ENCODE measurements at regions not wholly inside any gene's neighbourhood (a gene's known extent, or its start where the extent isn't known, plus 50 kb on each side); places are given as distances from the start of the nearest gene placed in this dataset.
"Not testable (repeated sequence)": the region's sequence is repeated elsewhere in the genome, so short reads cannot be mapped to it uniquely, and the experiment has no call there.

DNA sequence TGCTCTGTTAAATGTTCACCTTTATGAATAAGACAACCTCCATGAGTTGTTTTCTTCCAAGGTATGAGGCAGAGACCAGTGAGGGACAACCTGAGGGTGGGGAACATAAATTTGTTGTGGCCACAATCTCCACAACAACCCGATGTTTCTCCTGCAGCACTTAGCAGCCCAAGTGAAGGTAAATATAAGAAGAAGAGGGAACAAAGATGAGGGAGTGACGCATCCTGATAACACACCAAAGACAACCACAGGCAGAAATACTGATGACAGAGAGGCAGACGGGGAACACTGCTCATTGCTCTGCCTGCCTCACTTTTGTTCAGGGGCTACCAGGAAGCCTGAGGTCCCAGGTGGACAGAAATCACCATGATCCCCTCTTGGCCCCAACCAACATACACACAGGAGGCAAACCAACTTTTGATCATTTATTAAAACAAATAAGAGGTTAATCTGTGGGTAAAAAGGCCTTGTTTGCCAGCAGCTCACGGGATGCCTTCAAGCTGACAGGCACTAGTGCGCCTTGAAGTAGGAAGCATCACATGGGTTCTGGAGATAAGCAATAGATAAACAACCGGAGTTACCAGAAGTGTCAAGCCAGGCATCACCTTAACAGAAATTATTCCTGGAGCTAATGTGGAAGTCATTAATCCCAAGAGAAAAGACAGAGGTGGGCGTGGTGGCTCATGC is 104.9 kb upstream of the ALDH3B2 start:
- H3K36me3 ChIP-seq (ENCODE audit: control insufficient read depth in 3 of 3, insufficient read depth in 3 of 3, low read length in 3 of 3); H3K9me3 ChIP-seq (ENCODE audit: control insufficient read depth in 3 of 3, low read length in 3 of 3); H3K27me3 ChIP-seq (ENCODE audit: control insufficient read depth in 3 of 3, insufficient read depth in 3 of 3, low read length in 3 of 3); H3K27ac ChIP-seq (ENCODE audit: low read depth, low read length); H3K9ac ChIP-seq (ENCODE audit: low read depth in 1 of 3, low read length in 3 of 3); H3K4me3 ChIP-seq (ENCODE audit: low read length in 3 of 3); H3K4me1 ChIP-seq (ENCODE audit: control insufficient read depth in 3 of 3, insufficient read depth in 3 of 3, low read length in 3 of 3): not testable (repeated sequence)

DNA sequence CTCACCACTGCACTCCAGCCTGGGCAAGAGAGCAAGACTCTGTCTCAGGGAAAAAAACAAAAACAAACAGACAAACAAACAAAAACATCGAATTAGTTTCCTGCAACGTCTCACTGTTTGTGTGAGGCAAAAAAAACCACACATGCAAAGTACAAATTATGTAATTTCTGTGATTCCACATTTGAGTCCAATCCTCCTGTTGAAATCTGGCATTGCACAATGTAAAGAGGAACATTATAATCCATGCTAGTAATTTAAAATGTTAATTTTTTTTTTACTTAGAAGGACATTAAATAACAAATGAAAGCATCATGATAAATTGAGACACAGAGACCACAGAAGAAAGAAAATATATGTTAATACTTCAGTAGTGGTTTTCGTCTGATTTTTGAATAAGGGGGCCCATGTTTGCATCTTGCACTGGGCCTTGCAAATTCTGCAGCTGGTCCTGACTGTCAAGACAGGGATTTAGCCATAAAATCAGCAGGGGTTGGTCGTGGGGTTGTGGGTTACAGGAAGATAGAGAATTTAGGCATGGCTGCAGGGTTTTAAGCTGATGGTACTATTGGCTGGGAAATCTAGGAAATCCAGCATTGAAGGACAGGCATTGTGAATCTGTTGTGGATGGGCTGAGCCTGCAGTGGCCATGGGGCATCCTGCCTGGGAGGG is 102.6 kb upstream of the ALDH3B2 start:
- H3K4me3 ChIP-seq (ENCODE audit: low read length in 3 of 3), result no peak overlapping the region
- no peak overlapping the region for H3K9ac ChIP-seq (ENCODE audit: low read depth in 1 of 3, low read length in 3 of 3)
- H3K27ac ChIP-seq (ENCODE audit: low read depth, low read length), result no peak overlapping the region
- H3K27me3 ChIP-seq (ENCODE audit: control insufficient read depth in 3 of 3, insufficient read depth in 3 of 3, low read length in 3 of 3), result no peaks in the 10 kb centered on the region
- no peaks in the 10 kb centered on the region for H3K9me3 ChIP-seq (ENCODE audit: control insufficient read depth in 3 of 3, low read length in 3 of 3)
- H3K4me1 ChIP-seq (ENCODE audit: control insufficient read depth in 3 of 3, insufficient read depth in 3 of 3, low read length in 3 of 3), result no peaks in the 10 kb centered on the region
- no peaks in the 10 kb centered on the region for H3K36me3 ChIP-seq (ENCODE audit: control insufficient read depth in 3 of 3, insufficient read depth in 3 of 3, low read length in 3 of 3)

DNA sequence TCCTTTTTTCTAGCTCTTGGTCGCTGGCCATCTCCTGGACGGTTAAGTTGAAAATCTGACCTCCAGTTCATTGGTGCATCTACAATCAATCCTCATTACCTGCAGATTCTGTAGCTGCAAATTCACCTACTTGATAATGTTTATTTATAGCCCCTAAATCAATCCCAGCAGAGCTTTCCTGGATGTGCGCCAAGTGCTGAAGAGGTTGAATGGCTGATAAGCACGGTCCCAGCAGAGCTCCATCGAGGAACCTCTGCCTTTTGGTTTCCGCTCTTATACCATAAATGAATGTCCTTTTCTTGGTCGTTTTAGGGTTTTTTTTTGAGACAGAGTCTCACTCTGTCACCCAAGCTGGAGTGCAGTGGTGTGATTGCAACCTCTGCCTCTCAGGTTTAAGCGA is 99.8 kb upstream of the ALDH3B2 start:
- not testable (repeated sequence) for H3K27ac ChIP-seq (ENCODE audit: low read depth, low read length); H3K27me3 ChIP-seq (ENCODE audit: control insufficient read depth in 3 of 3, insufficient read depth in 3 of 3, low read length in 3 of 3); H3K9ac ChIP-seq (ENCODE audit: low read depth in 1 of 3, low read length in 3 of 3); H3K4me1 ChIP-seq (ENCODE audit: control insufficient read depth in 3 of 3, insufficient read depth in 3 of 3, low read length in 3 of 3); H3K9me3 ChIP-seq (ENCODE audit: control insufficient read depth in 3 of 3, low read length in 3 of 3); H3K4me3 ChIP-seq (ENCODE audit: low read length in 3 of 3); H3K36me3 ChIP-seq (ENCODE audit: control insufficient read depth in 3 of 3, insufficient read depth in 3 of 3, low read length in 3 of 3)

DNA sequence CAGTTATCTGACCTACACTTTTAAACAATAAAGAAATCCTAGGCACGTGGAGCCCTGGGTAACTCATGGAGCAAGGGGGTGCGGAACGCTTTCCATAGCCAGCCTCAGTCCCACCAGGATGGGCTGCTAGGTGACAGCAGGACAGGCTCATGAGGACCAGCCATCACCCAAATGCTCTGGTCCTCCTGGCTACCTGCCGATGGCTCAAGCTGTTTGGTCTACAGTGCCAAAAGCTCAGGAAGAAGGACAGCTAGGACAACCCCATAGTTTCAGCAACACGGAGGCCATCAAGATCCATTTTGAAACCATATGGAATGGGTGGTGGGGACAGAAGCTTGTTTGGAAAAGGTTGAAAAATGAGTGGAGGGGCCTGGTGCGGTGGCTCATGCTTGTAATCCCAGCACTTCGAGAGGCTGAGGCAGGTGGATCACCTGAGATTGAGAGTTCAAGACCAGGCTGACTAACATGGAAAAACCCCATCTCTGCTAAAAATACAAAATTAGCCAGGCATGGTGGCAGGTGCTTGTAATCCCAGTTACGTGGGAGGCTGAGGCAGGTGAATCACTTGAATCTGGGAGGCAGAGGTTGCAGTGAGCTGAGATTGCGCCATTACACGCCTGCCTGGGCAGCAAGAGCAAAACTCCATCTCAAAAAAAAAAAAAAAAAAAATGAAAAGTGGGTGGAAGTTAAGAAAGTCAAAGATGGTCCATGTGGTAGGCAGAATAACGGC is 93.7 kb upstream of the ALDH3B2 start:
- not testable (repeated sequence) for H3K9me3 ChIP-seq (ENCODE audit: control insufficient read depth in 3 of 3, low read length in 3 of 3); H3K4me3 ChIP-seq (ENCODE audit: low read length in 3 of 3); H3K36me3 ChIP-seq (ENCODE audit: control insufficient read depth in 3 of 3, insufficient read depth in 3 of 3, low read length in 3 of 3); H3K4me1 ChIP-seq (ENCODE audit: control insufficient read depth in 3 of 3, insufficient read depth in 3 of 3, low read length in 3 of 3); H3K9ac ChIP-seq (ENCODE audit: low read depth in 1 of 3, low read length in 3 of 3); H3K27me3 ChIP-seq (ENCODE audit: control insufficient read depth in 3 of 3, insufficient read depth in 3 of 3, low read length in 3 of 3); H3K27ac ChIP-seq (ENCODE audit: low read depth, low read length)

DNA sequence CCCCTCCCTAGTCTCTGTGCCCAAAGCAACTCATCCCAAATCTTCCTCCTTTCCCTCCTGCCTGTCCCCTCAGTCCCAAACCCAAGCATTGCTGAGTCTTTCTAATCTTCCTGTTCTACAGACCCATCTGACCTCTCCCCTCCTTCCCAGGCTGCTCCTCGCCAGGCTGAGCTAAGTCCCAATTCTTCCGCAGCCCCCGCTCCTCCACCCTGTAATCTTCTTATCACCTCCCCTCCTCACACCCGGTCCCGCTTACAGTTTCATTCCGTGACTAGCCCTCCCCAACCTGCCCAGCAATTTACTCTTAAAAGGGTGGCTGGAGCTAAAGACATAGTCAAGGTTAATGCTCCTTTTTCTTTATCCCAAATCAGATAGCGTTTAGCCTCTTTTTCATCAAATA is 86.8 kb upstream of the ALDH3B2 start:
- H3K4me1 ChIP-seq (ENCODE audit: control insufficient read depth in 3 of 3, insufficient read depth in 3 of 3, low read length in 3 of 3); H3K27ac ChIP-seq (ENCODE audit: low read depth, low read length); H3K9ac ChIP-seq (ENCODE audit: low read depth in 1 of 3, low read length in 3 of 3); H3K27me3 ChIP-seq (ENCODE audit: control insufficient read depth in 3 of 3, insufficient read depth in 3 of 3, low read length in 3 of 3); H3K36me3 ChIP-seq (ENCODE audit: control insufficient read depth in 3 of 3, insufficient read depth in 3 of 3, low read length in 3 of 3); H3K4me3 ChIP-seq (ENCODE audit: low read length in 3 of 3); H3K9me3 ChIP-seq (ENCODE audit: control insufficient read depth in 3 of 3, low read length in 3 of 3): not testable (repeated sequence)

DNA sequence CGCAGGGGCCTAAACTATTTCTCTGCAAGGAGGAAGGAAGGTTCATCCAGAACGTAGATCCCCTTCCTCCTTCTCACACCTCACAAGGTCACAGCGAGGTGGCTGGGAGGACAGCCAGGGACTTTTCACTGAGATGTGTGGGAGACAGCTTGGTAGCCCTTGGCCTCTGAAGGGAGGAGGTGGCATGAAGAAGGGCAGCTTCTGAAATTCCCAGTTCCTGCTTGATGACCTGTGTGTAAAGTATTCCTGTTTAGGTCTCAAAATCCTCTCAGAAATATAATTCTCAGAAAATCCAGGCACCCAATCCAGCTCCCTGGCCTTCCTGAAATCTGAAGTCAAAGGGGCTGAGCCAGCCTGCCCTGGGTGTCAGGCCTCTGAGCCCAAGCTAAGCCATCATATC is 84.9 kb upstream of the ALDH3B2 start:
- not testable (repeated sequence) for H3K4me3 ChIP-seq (ENCODE audit: low read length in 3 of 3); H3K27me3 ChIP-seq (ENCODE audit: control insufficient read depth in 3 of 3, insufficient read depth in 3 of 3, low read length in 3 of 3); H3K4me1 ChIP-seq (ENCODE audit: control insufficient read depth in 3 of 3, insufficient read depth in 3 of 3, low read length in 3 of 3); H3K27ac ChIP-seq (ENCODE audit: low read depth, low read length); H3K36me3 ChIP-seq (ENCODE audit: control insufficient read depth in 3 of 3, insufficient read depth in 3 of 3, low read length in 3 of 3); H3K9me3 ChIP-seq (ENCODE audit: control insufficient read depth in 3 of 3, low read length in 3 of 3); H3K9ac ChIP-seq (ENCODE audit: low read depth in 1 of 3, low read length in 3 of 3)

DNA sequence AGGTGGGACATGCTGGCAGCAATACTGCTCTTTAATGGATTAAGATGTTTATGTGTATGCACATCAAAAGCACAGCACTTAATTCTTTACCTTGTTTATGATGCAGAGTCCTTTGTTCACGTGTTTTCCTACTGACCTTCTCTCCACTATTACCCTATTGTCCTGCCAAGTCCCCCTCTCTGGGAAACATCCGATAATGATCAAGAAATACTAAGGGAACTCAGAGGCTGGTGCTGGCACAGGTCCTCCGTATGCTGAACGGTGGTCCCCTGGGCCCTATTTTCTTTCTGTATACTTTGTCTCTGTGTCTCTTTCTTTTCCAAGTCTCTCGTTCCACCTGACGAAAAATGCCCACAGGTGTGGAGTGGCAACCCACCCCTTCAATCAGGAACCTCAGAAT is 84.0 kb upstream of the ALDH3B2 start:
- H3K27ac ChIP-seq (ENCODE audit: low read depth, low read length); H3K4me3 ChIP-seq (ENCODE audit: low read length in 3 of 3); H3K9me3 ChIP-seq (ENCODE audit: control insufficient read depth in 3 of 3, low read length in 3 of 3); H3K4me1 ChIP-seq (ENCODE audit: control insufficient read depth in 3 of 3, insufficient read depth in 3 of 3, low read length in 3 of 3); H3K36me3 ChIP-seq (ENCODE audit: control insufficient read depth in 3 of 3, insufficient read depth in 3 of 3, low read length in 3 of 3); H3K27me3 ChIP-seq (ENCODE audit: control insufficient read depth in 3 of 3, insufficient read depth in 3 of 3, low read length in 3 of 3); H3K9ac ChIP-seq (ENCODE audit: low read depth in 1 of 3, low read length in 3 of 3): not testable (repeated sequence)

DNA sequence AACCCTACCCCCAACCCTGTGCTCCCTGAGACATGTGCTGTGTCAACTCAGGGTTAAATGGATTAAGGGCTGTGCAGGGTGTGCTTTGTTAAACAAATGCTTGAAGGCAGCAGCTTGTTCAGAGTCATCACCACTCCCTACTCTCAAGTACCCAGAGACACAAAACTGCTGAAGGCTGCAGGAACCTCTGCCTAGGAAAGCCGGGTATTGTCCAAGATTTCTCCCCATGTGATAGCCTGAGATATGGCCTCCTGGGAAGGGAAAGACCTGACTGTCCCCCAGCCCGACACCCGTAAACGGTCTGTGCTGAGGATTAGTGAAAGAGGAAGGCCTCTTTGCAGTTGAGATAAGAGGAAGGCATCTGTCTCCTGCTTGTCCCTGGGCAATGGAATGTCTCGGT is 83.6 kb upstream of the ALDH3B2 start:
- H3K36me3 ChIP-seq (ENCODE audit: control insufficient read depth in 3 of 3, insufficient read depth in 3 of 3, low read length in 3 of 3); H3K4me3 ChIP-seq (ENCODE audit: low read length in 3 of 3); H3K9me3 ChIP-seq (ENCODE audit: control insufficient read depth in 3 of 3, low read length in 3 of 3); H3K4me1 ChIP-seq (ENCODE audit: control insufficient read depth in 3 of 3, insufficient read depth in 3 of 3, low read length in 3 of 3); H3K27ac ChIP-seq (ENCODE audit: low read depth, low read length); H3K9ac ChIP-seq (ENCODE audit: low read depth in 1 of 3, low read length in 3 of 3); H3K27me3 ChIP-seq (ENCODE audit: control insufficient read depth in 3 of 3, insufficient read depth in 3 of 3, low read length in 3 of 3): not testable (repeated sequence)

DNA sequence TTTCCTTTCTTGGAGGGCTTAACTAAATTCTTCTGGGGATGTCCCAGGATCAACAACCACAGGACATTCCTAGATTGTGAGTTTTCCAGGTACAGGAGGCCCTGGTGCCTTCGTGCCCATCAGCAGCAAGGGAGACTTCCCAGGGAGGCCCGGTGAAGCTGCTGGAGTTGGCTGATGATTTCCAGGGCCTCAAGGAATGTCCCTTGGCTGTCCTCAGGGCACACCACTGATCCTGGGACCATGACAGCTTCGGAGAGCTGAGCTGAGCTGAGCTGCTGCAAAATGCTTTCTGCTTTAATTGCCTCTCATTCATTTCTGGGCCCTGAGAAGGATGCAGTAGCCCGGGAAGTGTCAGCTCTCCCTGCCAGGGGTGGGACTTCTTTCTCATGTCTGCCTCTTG is 79.4 kb upstream of the ALDH3B2 start:
- not testable (repeated sequence) for H3K4me3 ChIP-seq (ENCODE audit: low read length in 3 of 3); H3K4me1 ChIP-seq (ENCODE audit: control insufficient read depth in 3 of 3, insufficient read depth in 3 of 3, low read length in 3 of 3); H3K9ac ChIP-seq (ENCODE audit: low read depth in 1 of 3, low read length in 3 of 3); H3K27ac ChIP-seq (ENCODE audit: low read depth, low read length); H3K9me3 ChIP-seq (ENCODE audit: control insufficient read depth in 3 of 3, low read length in 3 of 3); H3K36me3 ChIP-seq (ENCODE audit: control insufficient read depth in 3 of 3, insufficient read depth in 3 of 3, low read length in 3 of 3); H3K27me3 ChIP-seq (ENCODE audit: control insufficient read depth in 3 of 3, insufficient read depth in 3 of 3, low read length in 3 of 3)

DNA sequence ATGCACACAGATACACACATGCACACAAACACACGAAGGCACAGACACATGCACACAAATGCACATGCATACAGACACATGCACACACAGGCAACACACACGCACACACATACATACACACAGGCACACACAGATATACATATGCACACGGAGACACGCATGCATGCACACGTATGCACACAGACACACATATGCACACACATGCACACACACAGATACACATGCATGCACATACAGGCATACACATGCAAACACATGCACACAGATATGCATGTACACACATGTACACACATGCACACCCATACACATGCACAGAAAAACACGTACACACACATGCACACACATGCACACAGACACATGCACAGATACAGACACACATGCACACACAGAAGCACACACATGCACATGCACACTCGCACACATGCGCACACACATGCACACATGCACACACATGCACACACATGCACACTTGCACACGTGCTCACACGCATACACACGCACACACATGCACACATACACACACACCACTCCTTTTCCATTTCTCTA is 70.8 kb upstream of the ALDH3B2 start:
- no peaks in the 10 kb centered on the region for H3K9me3 ChIP-seq (ENCODE audit: control insufficient read depth in 3 of 3, low read length in 3 of 3)
- H3K36me3 ChIP-seq (ENCODE audit: control insufficient read depth in 3 of 3, insufficient read depth in 3 of 3, low read length in 3 of 3), result no peaks in the 10 kb centered on the region
- no peak overlapping the region for H3K4me3 ChIP-seq (ENCODE audit: low read length in 3 of 3)
- no peak overlapping the region for H3K9ac ChIP-seq (ENCODE audit: low read depth in 1 of 3, low read length in 3 of 3)
- H3K27me3 ChIP-seq (ENCODE audit: control insufficient read depth in 3 of 3, insufficient read depth in 3 of 3, low read length in 3 of 3), result no peaks in the 10 kb centered on the region
- peaks cover 0 to 3% (median 0%) of the 10 kb centered on the region in 3 donors for H3K4me1 ChIP-seq (ENCODE audit: control insufficient read depth in 3 of 3, insufficient read depth in 3 of 3, low read length in 3 of 3)
- no peak overlapping the region for H3K27ac ChIP-seq (ENCODE audit: low read depth, low read length)

Measured in skeletal muscle tissue (tissue), 3 donors.